ENCODE measurements at regions not wholly inside any gene's neighbourhood (a gene's known extent, or its start where the extent isn't known, plus 50 kb on each side); places are given as distances from the start of the nearest gene placed in this dataset.

- no peak for TF ChIP-seq CTCF (IDR thresholded peaks at IDR 0.05)
- no peak for TF ChIP-seq POLR2A (IDR thresholded peaks at IDR 0.05)
These were observed 740.1 kb upstream of the FANCL start for GRCh38 chr2:58981237-58981636.

Data from Peyer's patch (tissue), 4 donors.